GF-D8 (cell line): ENCODE measurements at regions not wholly inside any gene's neighbourhood (a gene's known extent, or its start where the extent isn't known, plus 50 kb on each side); places are given as distances from the start of the nearest gene placed in this dataset.
"Not testable (repeated sequence)": the region's sequence is repeated elsewhere in the genome, so short reads cannot be mapped to it uniquely, and the experiment has no call there.

Experiments used
- DNase-seq: peaks from one replicate; lab custom pipeline; 2025; lab: John Stamatoyannopoulos, UW

GRCh38 chr1:79517470-79518224 lies 511.1 kb upstream of the ADGRL4 start:
- no peak for DNase-seq

DNA sequence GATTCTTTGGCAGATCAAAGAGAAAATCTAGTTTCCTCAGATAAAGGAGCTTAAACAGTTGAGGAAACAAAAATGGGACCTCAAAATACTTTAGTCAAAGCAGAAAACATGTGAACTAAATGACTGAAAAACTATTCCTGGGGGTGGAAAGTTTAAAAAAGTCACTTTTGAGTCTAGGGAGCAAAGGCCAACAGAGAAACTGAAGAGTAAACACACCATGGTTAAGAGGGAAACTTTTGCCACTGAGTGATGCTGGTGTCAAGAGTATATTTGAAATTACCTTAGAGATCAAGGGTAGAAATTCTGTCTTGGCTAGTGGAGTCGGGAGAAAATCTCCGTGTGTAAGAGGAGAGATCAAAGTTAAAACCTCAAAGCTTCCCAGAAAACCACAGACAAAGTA lies 501.2 kb upstream of the ADGRL4 start:
- no peak for DNase-seq

- no peak for DNase-seq
Measured at GRCh38 chr1:79501153-79501552, 494.6 kb upstream of the ADGRL4 start.

DNA sequence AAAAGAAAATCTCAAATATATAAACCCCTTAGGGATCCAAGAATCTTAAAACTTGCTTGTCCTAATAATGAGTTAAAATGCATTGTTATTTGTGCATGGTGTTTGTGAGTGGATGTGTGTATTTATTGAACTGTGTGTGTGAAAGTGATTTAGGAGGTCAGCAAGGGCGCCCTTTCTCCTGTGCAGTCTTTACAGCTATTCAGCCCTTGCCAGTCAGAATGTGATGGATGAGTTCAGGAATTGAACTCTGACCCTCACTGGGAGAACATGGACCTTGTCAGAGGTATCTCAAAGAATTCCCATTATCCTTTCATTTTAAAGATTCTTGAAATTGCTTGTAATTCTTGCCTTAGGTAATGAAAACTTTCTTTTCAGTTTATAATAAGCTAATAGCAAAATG lies 493.0 kb upstream of the ADGRL4 start:
- no peak for DNase-seq

DNA sequence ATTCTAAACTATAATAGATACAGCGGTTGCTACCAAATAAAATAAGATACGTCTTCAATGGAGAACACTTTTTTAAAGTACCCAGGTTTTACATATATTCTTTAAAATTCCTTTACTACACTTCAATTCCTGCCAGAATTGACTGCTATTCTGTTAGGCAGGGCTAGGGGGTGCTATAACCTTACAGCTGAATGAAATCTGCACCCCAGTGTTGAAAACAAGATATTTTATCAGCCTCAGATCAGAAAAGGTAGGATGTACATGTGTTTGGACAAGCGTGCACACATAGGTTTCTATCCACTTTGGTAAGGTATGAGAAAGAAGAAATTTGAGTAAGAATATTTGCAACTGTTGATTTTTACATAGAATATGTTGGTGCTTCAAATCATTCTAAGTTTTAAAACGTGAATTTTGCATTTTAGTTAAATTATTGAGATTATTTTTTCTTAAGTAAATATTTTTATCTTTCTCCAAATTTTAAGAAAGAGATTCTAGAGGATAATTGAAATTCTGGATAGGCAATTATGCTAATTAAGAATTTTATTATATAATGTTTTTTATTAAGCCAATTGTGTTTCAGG lies 490.8 kb upstream of the ADGRL4 start:
- no peak for DNase-seq

- no peak for DNase-seq
Measured at GRCh38 chr1:79496129-79496528, 489.6 kb upstream of the ADGRL4 start.

GRCh38 chr1:79493702-79494101 lies 487.2 kb upstream of the ADGRL4 start:
- not testable (repeated sequence) for DNase-seq

GRCh38 chr1:79488572-79489121 lies 482.1 kb upstream of the ADGRL4 start:
- not testable (repeated sequence) for DNase-seq

GRCh38 chr1:79478728-79479373 lies 472.3 kb upstream of the ADGRL4 start:
- DNase-seq = no peak

DNA sequence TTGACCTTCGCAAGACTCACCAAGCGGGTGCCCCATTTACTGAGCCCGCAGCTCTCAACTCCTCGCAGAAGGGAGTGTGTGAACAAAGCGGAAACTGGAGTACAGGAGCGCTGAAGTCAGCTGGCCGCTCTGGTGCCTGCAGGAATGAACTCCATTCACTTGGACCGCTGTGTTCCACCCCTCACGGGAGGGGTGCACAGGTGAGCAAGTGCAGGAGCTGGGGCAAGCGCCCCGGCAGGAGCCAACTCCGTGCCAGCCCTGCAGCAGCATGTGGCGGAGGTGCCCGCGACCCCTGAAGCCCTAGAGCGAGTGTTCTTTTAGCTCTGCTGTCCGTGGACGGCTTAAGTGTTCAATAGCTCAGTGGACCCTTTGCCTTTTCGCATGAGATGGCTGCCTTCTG lies 471.6 kb upstream of the ADGRL4 start:
- no peak for DNase-seq

DNA sequence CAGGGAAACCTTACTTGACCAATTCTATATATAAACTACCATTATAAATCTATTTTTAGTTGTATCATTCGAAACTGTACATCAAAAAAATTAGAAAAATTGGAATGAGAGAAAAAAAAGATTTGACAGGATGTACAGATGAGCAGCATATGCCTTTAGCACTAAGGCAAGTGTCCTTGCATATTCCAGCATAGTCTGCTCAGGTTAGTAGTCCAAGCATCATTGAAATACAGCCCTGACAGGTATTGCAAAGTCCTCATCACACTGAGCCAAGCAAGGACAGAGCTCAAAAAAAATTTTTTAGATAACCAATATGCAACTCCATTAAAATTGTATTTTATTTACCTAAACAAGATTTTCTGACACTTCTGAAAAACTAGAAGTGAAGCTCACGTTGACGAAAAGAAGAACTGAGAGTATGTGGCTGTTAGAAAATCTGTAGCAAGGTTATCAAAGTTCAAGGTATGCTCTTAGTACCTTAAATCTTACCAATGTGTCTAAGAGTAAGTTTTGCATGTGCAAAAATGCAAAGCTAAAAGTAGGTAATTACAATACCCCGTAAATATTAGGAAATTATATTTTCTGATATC lies 465.6 kb upstream of the ADGRL4 start:
- no peak for DNase-seq

GRCh38 chr1:79469139-79469538 lies 462.6 kb upstream of the ADGRL4 start:
- DNase-seq = no peak

- no peak for DNase-seq
Measured at GRCh38 chr1:79460773-79461436, 454.4 kb upstream of the ADGRL4 start.

- DNase-seq = no peak
Measured at GRCh38 chr1:79457562-79458224, 451.2 kb upstream of the ADGRL4 start.

- no peak for DNase-seq
Measured at GRCh38 chr1:79448426-79448825, 441.9 kb upstream of the ADGRL4 start.

DNA sequence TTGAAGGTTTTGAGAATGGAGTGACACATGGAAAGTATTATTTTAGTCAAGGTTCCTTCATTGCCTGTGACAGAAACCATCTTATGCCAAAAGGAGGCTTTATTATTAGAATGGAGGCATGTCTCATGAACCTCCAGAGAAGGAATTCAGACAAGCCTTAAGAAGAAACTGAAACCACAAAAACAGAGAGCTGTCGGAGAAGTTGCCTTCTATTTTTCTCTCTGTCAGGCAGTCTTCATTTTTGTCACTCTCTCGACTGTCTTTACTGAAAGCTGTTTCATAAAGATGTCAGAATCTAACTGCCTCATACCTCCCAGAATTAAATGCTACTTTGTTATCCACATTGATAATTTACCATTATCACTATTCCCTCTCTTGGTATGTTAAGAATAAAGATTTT lies 434.7 kb upstream of the ADGRL4 start:
- DNase-seq = no peak

DNA sequence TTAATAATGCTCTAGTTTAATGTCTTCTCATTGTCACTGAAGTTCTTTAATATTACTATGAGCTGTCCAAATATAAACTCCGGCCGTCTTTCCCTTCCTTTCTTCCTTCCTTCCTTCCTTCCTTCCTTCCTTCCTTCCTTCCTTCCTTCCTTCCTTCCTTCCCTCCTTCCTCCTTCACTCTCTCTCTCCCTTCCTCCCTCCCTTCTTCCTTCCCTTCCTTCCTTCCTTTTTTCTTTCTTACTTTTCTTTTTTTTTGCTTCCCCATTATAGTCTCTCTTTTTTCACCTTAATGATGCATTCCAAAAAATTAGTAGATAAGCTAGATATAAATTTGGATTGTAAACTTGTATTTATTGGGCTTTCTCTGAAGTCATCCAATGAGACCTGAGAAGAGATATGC lies 431.0 kb upstream of the ADGRL4 start:
- no peak for DNase-seq

DNA sequence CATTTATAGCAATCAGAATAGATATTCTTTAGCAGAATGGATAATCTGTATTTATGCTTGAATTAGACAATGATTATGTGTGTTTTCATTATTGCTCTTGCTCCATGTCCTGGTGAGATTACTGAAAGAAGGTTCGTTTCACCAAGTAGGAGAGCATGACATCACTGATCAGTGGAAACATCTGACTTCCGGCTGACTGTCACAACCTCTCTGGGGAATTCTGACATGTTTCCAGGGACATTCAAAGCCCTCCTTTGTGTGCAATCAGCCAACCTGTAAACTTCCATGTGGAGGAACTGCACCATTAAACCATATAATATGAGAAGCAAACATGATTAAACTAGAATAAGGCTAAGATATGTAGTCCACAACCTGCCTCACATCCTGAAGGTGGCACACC lies 424.8 kb upstream of the ADGRL4 start:
- no peak for DNase-seq

DNA sequence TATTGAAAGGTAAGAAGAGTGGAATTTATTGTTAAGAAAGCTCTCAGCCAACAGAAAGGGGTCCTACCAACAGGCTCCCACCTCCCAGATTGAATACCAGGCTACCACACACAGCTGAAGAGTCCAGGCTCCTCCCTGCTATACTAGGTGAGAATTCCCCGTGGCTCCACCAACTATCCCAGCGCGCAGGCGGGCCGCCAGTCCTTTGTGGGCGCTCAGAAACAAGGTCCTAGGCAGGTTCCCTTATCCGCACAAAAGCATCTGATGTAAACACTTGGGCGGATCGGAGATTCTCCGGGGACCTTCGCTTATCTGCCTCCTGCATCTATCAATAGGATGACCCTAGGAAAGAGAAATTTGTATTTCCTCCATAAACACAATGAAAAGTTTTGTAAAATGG lies 423.9 kb upstream of the ADGRL4 start:
- DNase-seq = no peak

GRCh38 chr1:79422726-79423125 lies 416.2 kb upstream of the ADGRL4 start:
- no peak for DNase-seq

DNA sequence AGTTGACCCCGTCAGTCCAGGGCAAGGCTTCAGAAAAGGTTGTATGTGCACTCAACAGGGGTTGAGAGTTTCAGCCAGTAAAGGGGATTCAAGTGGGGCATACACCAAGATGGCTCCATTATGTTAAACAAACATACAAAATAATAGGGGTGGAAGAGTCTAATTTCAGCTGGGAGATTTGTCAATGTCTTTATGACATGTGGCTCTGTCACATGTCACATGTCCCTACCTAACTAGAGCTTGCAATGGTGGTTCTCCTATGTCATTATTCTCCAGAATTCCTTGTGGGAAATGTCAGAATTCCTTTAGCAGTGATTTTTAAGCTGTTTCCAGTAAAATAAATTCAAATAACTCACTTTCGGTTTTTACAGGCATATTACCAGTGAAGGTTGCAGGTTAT lies 392.0 kb upstream of the ADGRL4 start:
- no peak for DNase-seq

DNA sequence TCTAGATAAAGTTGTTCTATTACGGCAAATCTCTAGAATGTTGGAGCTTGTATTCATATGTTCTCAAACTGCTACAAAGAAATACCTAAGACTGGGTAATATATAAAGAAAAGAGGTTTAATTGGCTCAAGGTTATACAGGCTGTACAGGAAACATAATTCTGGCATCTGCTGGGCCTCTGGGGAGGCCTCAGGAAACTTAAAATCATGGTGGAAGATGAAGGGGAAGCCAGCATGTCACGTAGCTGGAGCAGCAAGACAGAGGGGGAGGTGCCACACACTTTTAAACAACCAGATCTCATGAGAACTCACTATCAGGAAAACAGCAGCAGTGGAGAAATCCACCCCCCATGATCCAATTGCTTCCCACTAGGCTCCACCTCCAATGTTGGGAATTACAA lies 390.4 kb upstream of the ADGRL4 start:
- DNase-seq = no peak
